Left colon (tissue), 2 donors: ENCODE measurements at regions not wholly inside any gene's neighbourhood (a gene's known extent, or its start where the extent isn't known, plus 50 kb on each side); places are given as distances from the start of the nearest gene placed in this dataset.

Experiments
- ATAC-seq: fragments of 200-7000 bp; cut with Tn5 transposase; one replicate; pipeline ENCODE4 v1.9.1; 2020; ENCODE audit warnings: mild to moderate bottlenecking, moderate library complexity
- DNase-seq, 2 donors: peaks; one replicate each; pipeline ENCODE4 v3.0.0-alpha.2; 2020
- intact Hi-C, 2 donors: fragments of 100-400 bp; cut with DNase I in 1 of 2; cut with micrococcal nuclease in 1 of 2; formaldehyde crosslinking; loops; one replicate each; pipeline versions ENCODE4 v1.11.2 to v1.14.0; 2022; cut with DNase I, micrococcal nuclease
- donor health status: DM: no; HTN: no; CAD: no.
- donor health status: DM: yes; HTN: yes; CAD: no.

- DNase-seq: peak; percentile 50 to 75
- intact Hi-C loops: no loop called here
Measured at GRCh38 chr20:50389438-50389807, 120.8 kb upstream of the PTPN1 start.

GRCh38 chr20:50389808-50390684 lies 120.1 kb upstream of the PTPN1 start:
- peak; percentile 16 for ATAC-seq
- DNase-seq: no peak
- intact Hi-C loops: no loop called here

More at GRCh38 chr20:50389438-50389807, 120.8 kb upstream of the PTPN1 start:
- peak; percentile 81 for ATAC-seq

- intact Hi-C loops: no loop called here
- DNase-seq (no peak), ATAC-seq (no peak)
Measured at GRCh38 chr20:50390685-50391443, 119.3 kb upstream of the PTPN1 start.

- ATAC-seq (no peak), DNase-seq (no peak)
- intact Hi-C loops: no loop called here
Measured at GRCh38 chr20:50391444-50392137, 118.6 kb upstream of the PTPN1 start.

- DNase-seq (no peak), ATAC-seq (no peak)
- intact Hi-C loops: no loop called here
Measured at GRCh38 chr20:50392138-50392866, 117.9 kb upstream of the PTPN1 start.

GRCh38 chr20:50393242-50393641 lies 116.9 kb upstream of the PTPN1 start:
- DNase-seq (no peak), ATAC-seq (no peak)
- intact Hi-C loops: no loop called here

- no peak for DNase-seq
- intact Hi-C loops: no loop called here
- no peak for ATAC-seq
Measured at GRCh38 chr20:50393990-50394561, 116.1 kb upstream of the PTPN1 start.

- intact Hi-C loops: no loop called here
- peak; percentile 10 for ATAC-seq
- DNase-seq: no peak
Measured at GRCh38 chr20:50394569-50394968, 115.6 kb upstream of the PTPN1 start.

GRCh38 chr20:50395251-50395729 lies 114.9 kb upstream of the PTPN1 start:
- DNase-seq (peak in 1 of 2 donors; percentile 77), ATAC-seq (peak; percentile 37)
- intact Hi-C loops: no loop called here

GRCh38 chr20:50395914-50396488 lies 114.2 kb upstream of the PTPN1 start:
- intact Hi-C loops: no loop called here
- no peak for ATAC-seq
- DNase-seq: no peak

- DNase-seq (no peak), ATAC-seq (no peak)
- intact Hi-C loops: no loop called here
Measured at GRCh38 chr20:50396623-50397022, 113.6 kb upstream of the PTPN1 start.

GRCh38 chr20:50397058-50397457 lies 113.1 kb upstream of the PTPN1 start:
- DNase-seq (no peak), ATAC-seq (no peak)
- intact Hi-C loops: no loop called here

- no peak for DNase-seq
- ATAC-seq: no peak
- intact Hi-C loops: no loop called here
Measured at GRCh38 chr20:50398064-50398463, 112.1 kb upstream of the PTPN1 start.

- intact Hi-C loops: no loop called here
- ATAC-seq: no peak
- no peak for DNase-seq
Measured at GRCh38 chr20:50398471-50398820, 111.7 kb upstream of the PTPN1 start.

- no peak for DNase-seq
Measured at GRCh38 chr20:50398821-50399554, 111.2 kb upstream of the PTPN1 start.

GRCh38 chr20:50399555-50399916 lies 110.6 kb upstream of the PTPN1 start:
- ATAC-seq: no peak
- intact Hi-C loops: no loop called here
- no peak for DNase-seq

More at GRCh38 chr20:50398821-50399554, 111.2 kb upstream of the PTPN1 start:
- intact Hi-C loops: no loop called here
- no peak for ATAC-seq

- peak; percentile 56 for ATAC-seq
- intact Hi-C loops: no loop called here
- no peak for DNase-seq
Measured at GRCh38 chr20:50399917-50400704, 110.1 kb upstream of the PTPN1 start.
